Nephron (organoid): ENCODE measurements at regions not wholly inside any gene's neighbourhood (a gene's known extent, or its start where the extent isn't known, plus 50 kb on each side); places are given as distances from the start of the nearest gene placed in this dataset.
"Not testable (repeated sequence)": the region's sequence is repeated elsewhere in the genome, so short reads cannot be mapped to it uniquely, and the experiment has no call there.

Experiments used
- H3K27ac Mint-ChIP-seq, 3 experiments: 2 replicates each; pipeline ENCODE4 v1.8.0; 2020; ENCODE audit warnings: mixed read lengths in 3 of 3, mild to moderate bottlenecking in 2 of 3, moderate library complexity in 1 of 3
- H3K27me3 Mint-ChIP-seq: 2 replicates; pipeline ENCODE4 v1.8.0; 2021; ENCODE audit warnings: low read depth, mild to moderate bottlenecking, moderate library complexity, mixed read lengths
- H3K36me3 Mint-ChIP-seq: 2 replicates; pipeline ENCODE4 v1.8.0; 2020; ENCODE audit warnings: low read depth, mixed read lengths
- H3K4me1 Mint-ChIP-seq: 2 replicates; pipeline ENCODE4 v1.8.0; 2020; ENCODE audit warnings: mixed read lengths
- H3K4me3 Mint-ChIP-seq, 3 experiments: 2 replicates each; pipeline ENCODE4 v1.8.0; 2020; ENCODE audit warnings: mild to moderate bottlenecking in 3 of 3, mixed read lengths in 3 of 3, moderate library complexity in 2 of 3
- H3K9me3 Mint-ChIP-seq: 2 replicates; pipeline ENCODE4 v1.8.0; 2020; ENCODE audit warnings: mixed read lengths
- TF ChIP-seq, protein P1 (sequence below), 3 experiments: fragments of 200-600 bp; sonication (generic); IDR thresholded peaks; one replicate each; pipeline ENCODE4 v1.5.0; 2021; ENCODE audit warnings: antibody characterized with exemption in 3 of 3; ENCODE audit not compliant: unreplicated experiment in 3 of 3

DNA sequence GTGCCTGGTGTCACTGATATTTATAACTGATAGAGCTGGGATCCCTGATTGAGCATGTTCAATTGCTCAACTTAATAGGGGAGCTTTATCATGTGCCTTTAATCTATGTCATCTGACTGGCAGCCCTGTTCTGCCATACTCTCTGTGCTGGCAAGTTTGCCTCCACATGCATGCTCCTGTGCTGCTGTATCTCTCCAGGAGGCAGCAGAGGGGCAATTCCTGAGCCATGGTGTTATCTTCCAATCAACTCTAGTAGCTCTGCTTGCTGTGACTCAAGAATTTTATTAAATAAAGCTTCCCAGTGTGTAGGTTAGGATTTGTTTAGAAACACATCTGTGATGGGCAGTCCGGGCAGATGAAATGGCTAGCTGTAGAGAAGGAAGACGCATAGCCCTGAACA lies 642.0 kb downstream of the KIF4B start:
- TF ChIP-seq, protein P1, sequence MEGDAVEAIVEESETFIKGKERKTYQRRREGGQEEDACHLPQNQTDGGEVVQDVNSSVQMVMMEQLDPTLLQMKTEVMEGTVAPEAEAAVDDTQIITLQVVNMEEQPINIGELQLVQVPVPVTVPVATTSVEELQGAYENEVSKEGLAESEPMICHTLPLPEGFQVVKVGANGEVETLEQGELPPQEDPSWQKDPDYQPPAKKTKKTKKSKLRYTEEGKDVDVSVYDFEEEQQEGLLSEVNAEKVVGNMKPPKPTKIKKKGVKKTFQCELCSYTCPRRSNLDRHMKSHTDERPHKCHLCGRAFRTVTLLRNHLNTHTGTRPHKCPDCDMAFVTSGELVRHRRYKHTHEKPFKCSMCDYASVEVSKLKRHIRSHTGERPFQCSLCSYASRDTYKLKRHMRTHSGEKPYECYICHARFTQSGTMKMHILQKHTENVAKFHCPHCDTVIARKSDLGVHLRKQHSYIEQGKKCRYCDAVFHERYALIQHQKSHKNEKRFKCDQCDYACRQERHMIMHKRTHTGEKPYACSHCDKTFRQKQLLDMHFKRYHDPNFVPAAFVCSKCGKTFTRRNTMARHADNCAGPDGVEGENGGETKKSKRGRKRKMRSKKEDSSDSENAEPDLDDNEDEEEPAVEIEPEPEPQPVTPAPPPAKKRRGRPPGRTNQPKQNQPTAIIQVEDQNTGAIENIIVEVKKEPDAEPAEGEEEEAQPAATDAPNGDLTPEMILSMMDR (IDR thresholded peaks at IDR 0.05; ENCODE audit: unreplicated experiment in 3 of 3) = no peak
- Mint-ChIP-seq H3K9me3 (no peaks in the 10 kb centered on the region), H3K27me3 (no peaks in the 10 kb centered on the region), H3K27ac (no peak overlapping the region), H3K4me3 (no peak overlapping the region), H3K4me1 (no peaks in the 10 kb centered on the region), H3K36me3 (no peaks in the 10 kb centered on the region)

DNA sequence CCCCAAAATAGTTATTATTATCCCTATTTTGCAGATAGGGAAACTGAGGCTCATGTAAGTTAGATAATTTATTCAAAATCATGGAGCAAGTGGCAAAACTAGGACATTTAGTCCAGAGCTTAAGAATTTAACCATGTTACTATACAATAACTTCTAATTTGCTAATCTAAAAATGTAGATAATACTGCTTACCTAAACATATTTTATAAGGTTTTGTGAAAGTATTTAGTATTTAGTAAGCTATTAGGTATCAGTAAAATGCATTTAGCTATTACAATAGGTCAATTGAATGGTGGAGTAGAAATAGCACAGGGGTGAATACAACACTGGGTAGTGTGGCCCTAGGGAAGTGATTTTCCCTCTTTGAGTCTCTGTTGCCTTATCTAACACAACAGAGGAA lies 648.3 kb downstream of the KIF4B start:
- H3K4me3 Mint-ChIP-seq = no peak overlapping the region
- H3K4me1 Mint-ChIP-seq = no peaks in the 10 kb centered on the region
- TF ChIP-seq, protein P1 (IDR thresholded peaks at IDR 0.05; ENCODE audit: unreplicated experiment in 3 of 3) = no peak
- H3K36me3 Mint-ChIP-seq = no peaks in the 10 kb centered on the region
- no peaks in the 10 kb centered on the region for H3K27me3 Mint-ChIP-seq
- no peaks in the 10 kb centered on the region for H3K9me3 Mint-ChIP-seq
- H3K27ac Mint-ChIP-seq = no peak overlapping the region

DNA sequence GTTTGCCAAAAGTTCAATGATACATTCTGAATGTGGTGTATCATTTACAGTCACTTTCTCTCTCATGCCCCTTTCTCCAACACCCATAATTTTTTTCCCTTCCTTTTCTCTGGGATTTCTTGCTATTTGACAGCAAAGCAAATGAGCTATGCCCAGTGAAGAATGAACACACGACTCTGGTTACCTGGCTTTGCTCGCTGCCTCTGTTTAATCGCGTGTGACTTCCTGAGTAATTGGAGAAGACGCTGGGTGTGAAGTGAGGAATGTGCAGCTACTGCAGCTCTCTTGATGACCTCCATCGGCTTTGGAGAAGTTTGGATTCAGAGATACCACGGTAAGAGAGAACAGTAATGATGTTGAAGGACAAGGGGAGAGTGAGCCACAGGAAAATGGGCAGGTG lies 651.8 kb downstream of the KIF4B start:
- Mint-ChIP-seq H3K27ac (no peak overlapping the region), H3K9me3 (no peaks in the 10 kb centered on the region), H3K27me3 (no peaks in the 10 kb centered on the region), H3K4me3 (no peak overlapping the region), H3K4me1 (no peaks in the 10 kb centered on the region), H3K36me3 (no peaks in the 10 kb centered on the region)
- TF ChIP-seq, protein P1 (IDR thresholded peaks at IDR 0.05; ENCODE audit: unreplicated experiment in 3 of 3) = no peak

DNA sequence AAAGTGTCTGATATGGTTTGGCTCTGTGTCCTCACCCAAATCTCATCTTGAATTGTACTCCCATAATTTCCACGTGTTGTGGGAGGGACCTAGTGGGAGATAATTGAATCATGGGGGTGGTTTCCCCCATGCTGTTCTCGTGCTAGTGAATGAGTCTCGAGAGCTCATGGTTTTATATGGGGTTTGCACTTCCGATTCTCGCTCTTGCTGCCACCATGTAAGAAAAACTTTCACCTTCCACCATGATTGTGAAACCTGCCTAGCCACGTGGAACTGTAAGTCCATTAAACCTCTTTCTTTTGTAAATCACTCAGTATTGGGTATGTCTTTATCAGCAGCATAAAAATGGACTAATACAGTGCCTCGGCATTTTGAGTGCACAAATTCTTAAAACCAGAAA lies 655.0 kb upstream of the SGCD start:
- H3K4me1 Mint-ChIP-seq, H3K36me3 Mint-ChIP-seq, H3K27ac Mint-ChIP-seq, H3K4me3 Mint-ChIP-seq, H3K27me3 Mint-ChIP-seq: not testable (repeated sequence)
- peaks cover 13% of the 10 kb centered on the region for H3K9me3 Mint-ChIP-seq

DNA sequence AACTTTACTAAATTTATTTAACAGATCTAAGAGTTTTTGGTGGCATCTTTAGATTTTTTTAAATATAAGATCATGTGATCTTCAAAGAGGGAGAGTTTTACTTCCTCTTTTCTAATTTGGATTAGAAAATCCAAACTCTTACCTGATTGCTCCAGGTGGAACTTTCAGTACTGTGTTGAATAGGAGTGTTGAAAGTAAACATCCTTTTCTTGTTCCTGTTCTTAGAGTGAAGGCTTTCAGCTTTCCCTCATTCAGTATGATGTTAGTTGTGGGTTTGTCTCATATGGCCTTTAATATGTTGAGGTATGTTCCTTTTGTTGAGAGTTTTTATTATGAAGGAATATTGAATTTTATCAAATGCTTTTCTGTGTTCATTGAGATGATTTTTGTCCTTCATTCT lies 650.0 kb upstream of the SGCD start:
- Mint-ChIP-seq H3K27me3 (no peaks in the 10 kb centered on the region), H3K27ac (no peak overlapping the region), H3K36me3 (no peaks in the 10 kb centered on the region), H3K4me1 (peaks cover 7% of the 10 kb centered on the region), H3K4me3 (no peak overlapping the region), H3K9me3 (peaks cover 15% of the 10 kb centered on the region)
- TF ChIP-seq, protein P1 (IDR thresholded peaks at IDR 0.05; ENCODE audit: unreplicated experiment in 3 of 3) = no peak

DNA sequence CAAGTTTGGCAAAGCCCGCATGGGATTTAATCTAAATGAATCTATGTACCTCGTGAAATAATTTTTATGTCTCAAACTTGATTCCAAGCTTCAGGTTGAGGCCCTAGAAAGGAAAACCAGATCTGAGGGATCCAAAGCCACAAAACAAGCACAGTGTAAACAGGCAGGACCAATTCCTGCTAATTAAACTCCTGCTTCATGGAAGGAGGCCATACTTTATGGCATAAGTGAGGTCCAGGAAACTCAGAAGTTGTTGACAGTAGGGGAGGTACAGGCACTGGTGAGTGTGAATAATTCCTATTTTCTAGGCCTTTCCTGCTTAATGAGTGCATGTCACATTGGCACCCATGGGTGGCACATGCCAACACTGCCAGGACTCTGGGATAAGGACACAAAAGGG lies 648.6 kb upstream of the SGCD start:
- Mint-ChIP-seq H3K4me3 (no peak overlapping the region), H3K9me3 (peaks cover 13% of the 10 kb centered on the region), H3K27me3 (no peaks in the 10 kb centered on the region), H3K27ac (no peak overlapping the region), H3K36me3 (no peaks in the 10 kb centered on the region), H3K4me1 (peaks cover 7% of the 10 kb centered on the region)
- TF ChIP-seq, protein P1 (IDR thresholded peaks at IDR 0.05; ENCODE audit: unreplicated experiment in 3 of 3) = no peak
